OCI-M1 (cell line): ENCODE measurements at regions not wholly inside any gene's neighbourhood (a gene's known extent, or its start where the extent isn't known, plus 50 kb on each side); places are given as distances from the start of the nearest gene placed in this dataset.
"Not testable (repeated sequence)": the region's sequence is repeated elsewhere in the genome, so short reads cannot be mapped to it uniquely, and the experiment has no call there.

Source experiments
- DNase-seq: peaks from one replicate; lab custom pipeline; 2025; lab: John Stamatoyannopoulos, UW

DNA sequence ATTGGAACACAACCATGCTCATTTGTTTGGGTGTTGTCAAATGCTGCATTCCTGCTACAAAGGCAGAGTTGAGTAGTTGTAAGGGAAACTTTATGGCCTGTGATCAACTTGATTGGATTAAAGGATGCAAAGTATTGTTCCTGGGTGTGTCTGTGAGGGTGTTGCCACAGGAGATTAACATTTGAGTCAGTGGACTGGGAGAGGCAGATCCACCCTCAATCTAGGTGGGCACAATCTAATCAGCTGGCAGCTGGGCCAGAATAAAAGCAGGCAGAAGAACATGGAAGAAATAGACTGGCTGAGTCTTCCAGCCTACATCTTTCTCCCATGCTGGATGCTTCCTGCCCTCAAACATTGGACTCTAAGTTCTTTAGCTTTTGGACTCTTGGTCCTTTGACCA, 145.6 kb upstream of the LMCD1 start:
- not testable (repeated sequence) for DNase-seq

- no peak for DNase-seq
These were observed 143.8 kb upstream of the LMCD1 start for GRCh38 chr3:8357859-8358258.

DNA sequence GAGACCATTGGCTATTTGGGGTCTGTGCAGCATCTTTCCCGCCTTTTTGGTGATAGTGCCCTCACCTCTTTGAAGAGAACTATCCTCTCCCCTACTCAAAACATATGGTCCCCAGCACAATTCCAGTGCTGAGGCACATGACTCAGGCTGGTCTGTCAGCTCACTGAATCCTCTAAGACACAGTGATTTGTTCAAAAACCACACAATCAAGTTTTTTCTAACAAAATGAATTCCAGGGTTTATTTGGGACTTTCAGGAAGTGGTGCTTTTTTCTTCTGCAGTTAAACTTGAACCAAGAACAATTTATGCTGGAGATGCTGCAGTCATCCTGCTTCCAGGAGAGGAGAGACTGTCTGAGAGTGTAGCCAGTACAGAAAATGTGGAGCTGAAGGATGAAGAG, 142.5 kb upstream of the LMCD1 start:
- peak; percentile 43 for DNase-seq

- DNase-seq: no peak
These were observed 138.4 kb upstream of the LMCD1 start for GRCh38 chr3:8363200-8363599.

DNA sequence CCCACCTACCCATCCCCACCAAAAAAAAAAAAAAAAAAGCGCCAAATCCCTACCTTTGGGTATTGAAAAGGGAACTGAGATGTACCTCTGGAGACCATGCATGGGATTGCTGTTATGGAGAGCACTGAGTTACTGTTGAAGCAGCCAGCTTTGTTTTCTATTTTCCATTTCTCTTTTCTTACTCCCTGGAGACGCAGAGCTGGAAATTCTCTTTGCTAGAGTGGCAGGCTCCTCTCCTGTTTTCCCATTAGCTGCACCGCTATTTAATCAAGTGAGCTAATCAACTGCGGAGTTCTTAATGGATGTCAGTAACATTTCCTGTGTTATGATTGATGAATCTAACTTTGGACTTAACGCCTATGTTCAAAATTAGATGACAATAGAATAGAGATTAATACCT, 136.1 kb upstream of the LMCD1 start:
- no peak for DNase-seq

GRCh38 chr3:8366219-8366810, 135.3 kb upstream of the LMCD1 start:
- peak; percentile 24 for DNase-seq

DNA sequence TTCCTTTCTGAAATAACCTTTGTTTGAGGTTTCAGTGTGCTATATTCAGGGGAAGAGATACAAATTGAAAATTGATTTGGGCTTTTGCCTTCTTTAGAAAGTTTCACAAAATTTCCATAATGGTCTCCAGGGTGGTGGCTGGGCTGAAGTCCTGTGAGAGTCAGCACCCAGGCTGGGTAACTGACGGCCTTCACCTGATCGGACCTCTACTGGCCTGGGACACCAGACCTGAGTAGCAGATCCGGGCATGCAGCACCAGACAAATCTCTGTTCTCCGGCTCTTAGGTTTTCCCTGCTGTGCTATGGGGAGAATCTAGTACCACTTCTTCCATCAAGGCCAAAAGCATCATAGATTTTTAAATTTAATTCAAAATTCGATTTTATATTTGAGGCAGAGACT, 133.0 kb upstream of the LMCD1 start:
- no peak for DNase-seq

DNA sequence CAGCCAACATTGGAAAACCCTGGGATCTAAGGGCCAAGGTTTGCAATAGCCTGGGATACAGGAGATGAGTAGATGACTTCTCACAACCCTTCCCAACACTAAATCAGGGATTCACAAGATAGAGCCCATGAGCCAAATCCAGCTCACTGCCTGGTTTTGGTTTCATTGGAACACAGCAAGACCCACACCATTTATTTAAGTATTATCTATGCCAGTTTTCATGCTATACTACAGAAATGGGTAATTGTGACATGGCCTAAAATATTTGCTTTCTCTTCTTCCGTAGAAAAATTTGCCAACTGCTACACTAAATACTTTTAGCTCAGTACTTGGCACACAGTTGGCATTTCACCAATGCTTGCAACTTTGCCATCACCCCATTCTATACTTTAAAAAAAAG, 132.0 kb upstream of the LMCD1 start:
- DNase-seq: peak; percentile 48

GRCh38 chr3:8371085-8371551, 130.5 kb upstream of the LMCD1 start:
- peak; percentile 95 for DNase-seq

GRCh38 chr3:8371960-8372463, 129.6 kb upstream of the LMCD1 start:
- peak; percentile 94 for DNase-seq

DNA sequence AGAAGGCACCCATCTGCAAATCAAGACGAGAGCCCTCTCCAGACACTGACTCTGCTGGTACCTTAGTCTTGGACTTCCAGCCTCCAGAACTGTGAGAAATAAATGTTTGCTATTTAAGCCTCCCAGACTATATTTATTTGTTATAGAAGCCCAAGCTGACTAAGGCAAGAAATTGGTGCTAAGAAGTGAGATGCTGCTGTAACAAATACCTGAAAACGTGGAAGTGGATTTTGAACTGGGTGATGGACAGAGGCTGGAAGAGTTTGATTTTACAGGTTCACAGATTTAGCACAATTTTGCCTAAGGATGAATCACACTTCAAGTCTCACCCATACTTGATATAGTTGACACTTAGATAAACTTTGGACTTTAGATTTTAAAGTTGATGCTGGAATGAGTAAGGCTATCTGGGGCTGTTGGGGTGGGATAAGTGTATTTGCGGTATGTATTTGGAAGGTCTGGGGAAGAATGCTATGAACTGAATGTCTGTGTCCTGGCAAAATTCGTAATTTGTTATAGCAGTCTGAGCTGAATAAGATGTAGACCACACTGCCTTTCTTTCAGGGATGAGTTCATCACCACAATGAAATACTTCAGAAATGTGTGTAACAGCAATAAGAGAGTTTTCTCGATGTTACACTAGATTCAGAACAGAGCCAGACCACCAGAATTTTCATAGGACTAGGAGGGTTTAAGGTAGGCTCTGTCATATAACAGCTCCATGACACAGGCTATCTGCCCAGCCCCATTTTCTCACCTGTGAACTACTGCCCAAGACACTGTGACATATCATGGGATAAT, 120.5 kb upstream of the LMCD1 start:
- DNase-seq: no peak

DNA sequence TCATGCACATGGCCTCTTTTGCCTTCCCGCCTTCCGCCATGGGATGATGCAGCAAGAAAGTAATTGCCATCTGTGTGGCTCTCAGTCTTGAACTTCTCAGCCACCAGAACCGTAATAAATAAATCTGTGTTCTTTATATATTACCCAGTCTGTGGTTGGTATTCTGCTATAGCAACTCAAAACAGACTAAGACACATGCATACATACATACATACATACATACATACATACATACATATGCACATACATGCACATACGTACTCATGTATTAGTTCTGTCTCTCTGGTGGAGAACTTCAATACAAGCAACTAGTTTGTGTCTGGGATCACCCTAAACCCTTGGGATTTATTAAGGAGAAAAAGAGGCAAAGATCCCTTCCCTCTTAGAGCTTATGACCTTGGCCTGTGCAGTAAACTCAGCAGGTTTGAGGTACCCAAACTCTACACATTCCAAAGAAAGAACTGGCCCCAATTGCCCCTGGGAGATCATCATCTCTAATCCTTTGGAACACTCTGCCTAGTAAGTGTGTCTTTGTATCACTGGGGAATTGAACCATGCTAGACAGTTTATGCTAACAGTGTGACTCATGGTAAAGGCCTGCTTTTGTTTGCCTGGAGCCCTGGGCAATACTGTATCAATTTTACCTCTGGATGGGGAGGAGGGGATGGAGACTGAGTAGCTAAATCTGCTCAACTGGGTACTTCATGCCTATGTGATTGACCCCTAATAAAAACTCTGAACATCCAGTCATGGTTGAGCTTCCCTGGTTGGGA, 115.6 kb upstream of the LMCD1 start:
- DNase-seq: no peak

DNA sequence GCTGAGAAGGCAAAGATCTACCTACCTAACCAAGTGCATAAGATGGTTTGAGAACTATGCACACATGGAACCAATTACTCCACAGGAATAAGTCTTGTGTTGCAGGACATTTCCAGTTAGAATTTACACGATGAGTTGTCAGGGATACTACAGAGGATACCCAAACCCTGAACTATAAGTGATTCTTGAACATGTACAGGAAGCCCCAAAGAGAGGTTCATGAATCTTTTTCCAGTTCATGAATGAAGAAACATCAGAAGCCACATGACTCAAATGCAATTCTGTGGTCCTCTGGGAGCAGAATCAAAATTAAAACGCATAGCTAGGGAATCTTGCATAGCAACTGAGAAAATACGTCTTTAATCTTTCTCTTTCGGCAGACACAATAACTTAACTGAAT, 114.1 kb upstream of the LMCD1 start:
- no peak for DNase-seq

GRCh38 chr3:8399686-8400085, 101.9 kb upstream of the LMCD1 start:
- DNase-seq: no peak

- DNase-seq: no peak
These were observed 100.7 kb upstream of the LMCD1 start for GRCh38 chr3:8400911-8401310.

GRCh38 chr3:8403996-8404395, 97.6 kb upstream of the LMCD1 start:
- no peak for DNase-seq

- DNase-seq: no peak
These were observed 96.5 kb upstream of the LMCD1 start for GRCh38 chr3:8405144-8405543.

- no peak for DNase-seq
These were observed 95.1 kb upstream of the LMCD1 start for GRCh38 chr3:8406479-8406878.

- DNase-seq: no peak
These were observed 88.2 kb upstream of the LMCD1 start for GRCh38 chr3:8413337-8413926.

- peak; percentile 84 for DNase-seq
These were observed 84.7 kb upstream of the LMCD1 start for GRCh38 chr3:8416965-8417364.

- no peak for DNase-seq
These were observed 81.0 kb upstream of the LMCD1 start for GRCh38 chr3:8420612-8421011.

DNA sequence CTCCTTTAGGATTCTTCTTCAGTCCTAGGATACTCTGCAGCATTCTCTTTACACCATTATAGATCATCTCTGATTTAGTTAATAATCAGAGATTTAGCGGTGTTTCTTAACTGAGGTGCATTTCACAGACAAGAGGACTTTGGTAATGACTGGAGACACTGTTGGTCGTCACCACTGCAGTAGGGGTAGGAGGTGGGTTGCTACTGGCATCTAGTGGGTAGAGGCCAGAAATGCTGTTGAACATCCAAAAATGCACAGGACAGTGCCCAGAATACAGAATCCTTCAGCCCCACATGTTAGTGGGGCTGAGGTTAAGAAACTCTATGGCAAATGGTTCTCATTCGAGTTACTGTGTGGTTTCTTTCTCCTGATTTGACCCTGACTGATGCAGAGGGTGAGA, 80.4 kb upstream of the LMCD1 start:
- peak; percentile 45 for DNase-seq
